ENCODE measurements at regions not wholly inside any gene's neighbourhood (a gene's known extent, or its start where the extent isn't known, plus 50 kb on each side); places are given as distances from the start of the nearest gene placed in this dataset.

DNA sequence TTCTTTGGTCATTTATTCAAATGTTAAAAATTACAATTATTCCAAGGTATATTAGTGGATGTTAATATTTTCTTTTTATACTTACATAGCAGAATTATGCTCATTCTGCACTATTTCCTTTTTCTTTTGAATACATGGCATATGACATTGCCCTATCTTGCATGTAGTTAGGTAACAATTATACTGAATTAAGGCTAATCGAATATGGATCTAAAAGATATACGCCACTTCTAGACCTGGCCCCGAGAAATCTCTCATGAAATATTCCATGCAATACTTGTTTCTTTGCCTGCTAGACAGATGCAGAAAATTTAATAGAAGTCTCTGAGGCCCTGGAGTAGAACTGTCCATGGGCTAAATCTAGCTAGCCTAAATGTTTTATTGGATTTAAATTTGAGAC is 493.4 kb downstream of the OTOL1 start:
- H3K36me3 ChIP-seq (replicated peaks in 1 of 2; ENCODE audit: control insufficient read depth in 1 of 2, insufficient read depth in 2 of 2, low read length in 2 of 2), result no peaks in the 10 kb centered on the region
- Mint-ChIP-seq H3K36me3 (no peaks in the 10 kb centered on the region), H3K27me3 (ENCODE audit: low read depth in 3 of 3) (no peaks in the 10 kb centered on the region), H3K4me3 (no peak overlapping the region), H3K9me3 (peaks cover 0 to 2% (median 0%) of the 10 kb centered on the region in 7 donors), H3K4me1 (no peaks in the 10 kb centered on the region), H3K27ac (no peak overlapping the region)
- no peak overlapping the region for H3K4me2 ChIP-seq (replicated peaks; ENCODE audit: extremely low read depth, low read length, poor library complexity, severe bottlenecking)
- no peak overlapping the region for H3K4me3 ChIP-seq (replicated peaks in 1 of 3; ENCODE audit: low read depth in 2 of 3, low read length in 3 of 3)
- no peaks in the 10 kb centered on the region for H3K9me3 ChIP-seq (replicated peaks in 1 of 2; ENCODE audit: control insufficient read depth in 1 of 2, insufficient read depth in 1 of 2, low read length in 2 of 2)
- WGBS (ENCODE audit: insufficient coverage), result no CpG with 5 or more reads among the region's 3 CpGs
- H3K27me3 ChIP-seq (ENCODE audit: control insufficient read depth in 2 of 2, insufficient read depth in 2 of 2, low read length in 2 of 2), result no peaks in the 10 kb centered on the region
- H3K27ac ChIP-seq (ENCODE audit: low read depth in 1 of 2, low read length in 2 of 2), result no peak overlapping the region
- intact Hi-C loops (cut with micrococcal nuclease), result no loop called here
- TF ChIP-seq, protein P1, sequence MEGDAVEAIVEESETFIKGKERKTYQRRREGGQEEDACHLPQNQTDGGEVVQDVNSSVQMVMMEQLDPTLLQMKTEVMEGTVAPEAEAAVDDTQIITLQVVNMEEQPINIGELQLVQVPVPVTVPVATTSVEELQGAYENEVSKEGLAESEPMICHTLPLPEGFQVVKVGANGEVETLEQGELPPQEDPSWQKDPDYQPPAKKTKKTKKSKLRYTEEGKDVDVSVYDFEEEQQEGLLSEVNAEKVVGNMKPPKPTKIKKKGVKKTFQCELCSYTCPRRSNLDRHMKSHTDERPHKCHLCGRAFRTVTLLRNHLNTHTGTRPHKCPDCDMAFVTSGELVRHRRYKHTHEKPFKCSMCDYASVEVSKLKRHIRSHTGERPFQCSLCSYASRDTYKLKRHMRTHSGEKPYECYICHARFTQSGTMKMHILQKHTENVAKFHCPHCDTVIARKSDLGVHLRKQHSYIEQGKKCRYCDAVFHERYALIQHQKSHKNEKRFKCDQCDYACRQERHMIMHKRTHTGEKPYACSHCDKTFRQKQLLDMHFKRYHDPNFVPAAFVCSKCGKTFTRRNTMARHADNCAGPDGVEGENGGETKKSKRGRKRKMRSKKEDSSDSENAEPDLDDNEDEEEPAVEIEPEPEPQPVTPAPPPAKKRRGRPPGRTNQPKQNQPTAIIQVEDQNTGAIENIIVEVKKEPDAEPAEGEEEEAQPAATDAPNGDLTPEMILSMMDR (IDR thresholded peaks at IDR 0.05), result no peak
- no peaks in the 10 kb centered on the region for H3K79me2 ChIP-seq (ENCODE audit: insufficient read depth, low read length)
- H3K9ac ChIP-seq (ENCODE audit: insufficient read depth, low read length, poor library complexity, severe bottlenecking), result no peak overlapping the region
- H3K4me1 ChIP-seq (ENCODE audit: control insufficient read depth in 1 of 2, insufficient read depth in 2 of 2, low read length in 2 of 2), result no peaks in the 10 kb centered on the region
- no peaks in the 10 kb centered on the region for H4K20me1 ChIP-seq (ENCODE audit: insufficient read depth, low read length)
- no peak for DNase-seq
- no peak overlapping the region for H2AFZ ChIP-seq (ENCODE audit: insufficient read depth, low read depth, low read length, poor library complexity, severe bottlenecking)

DNA sequence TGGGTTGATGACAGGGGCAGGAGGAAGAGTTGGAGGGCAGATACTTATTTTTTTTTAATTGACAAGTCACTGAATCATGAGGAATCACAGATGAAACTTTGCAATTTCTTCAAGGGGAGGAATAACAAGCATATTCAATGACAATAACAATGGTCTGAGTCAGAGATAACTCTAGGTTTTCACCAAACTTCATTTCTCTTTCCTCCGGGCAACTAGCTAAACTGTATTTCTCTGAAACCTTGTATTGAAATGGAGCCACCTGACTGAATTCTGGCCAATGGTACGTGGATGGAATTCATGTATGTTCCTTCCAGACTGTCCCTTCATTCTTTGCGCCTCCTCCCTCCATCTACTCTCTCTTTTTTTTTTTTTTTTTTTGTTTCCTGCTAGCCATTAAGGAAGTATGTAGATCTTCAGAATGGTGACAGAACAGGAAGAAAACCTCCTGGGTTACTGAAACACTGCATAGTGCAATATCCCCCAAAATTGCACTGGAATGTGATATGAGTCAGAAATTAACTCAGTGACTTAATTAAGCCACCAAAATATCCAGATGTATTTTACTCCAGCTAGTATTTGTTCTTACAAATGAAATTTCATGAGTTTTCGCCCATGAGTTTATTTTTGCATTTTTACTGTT is 495.4 kb downstream of the OTOL1 start:
- Histone ChIP-seq H3K27ac (ENCODE audit: low read depth in 1 of 2, low read length in 2 of 2) (no peak overlapping the region), H3K27me3 (ENCODE audit: control insufficient read depth in 2 of 2, insufficient read depth in 2 of 2, low read length in 2 of 2) (no peaks in the 10 kb centered on the region), H3K36me3 (replicated peaks in 1 of 2; ENCODE audit: control insufficient read depth in 1 of 2, insufficient read depth in 2 of 2, low read length in 2 of 2) (no peaks in the 10 kb centered on the region), H2AFZ (ENCODE audit: insufficient read depth, low read depth, low read length, poor library complexity, severe bottlenecking) (no peak overlapping the region), H3K4me2 (replicated peaks; ENCODE audit: extremely low read depth, low read length, poor library complexity, severe bottlenecking) (no peak overlapping the region), H3K4me3 (replicated peaks in 1 of 3; ENCODE audit: low read depth in 2 of 3, low read length in 3 of 3) (no peak overlapping the region), H3K9ac (ENCODE audit: insufficient read depth, low read length, poor library complexity, severe bottlenecking) (no peak overlapping the region), H3K4me1 (ENCODE audit: control insufficient read depth in 1 of 2, insufficient read depth in 2 of 2, low read length in 2 of 2) (no peaks in the 10 kb centered on the region), H4K20me1 (ENCODE audit: insufficient read depth, low read length) (no peaks in the 10 kb centered on the region), H3K9me3 (replicated peaks in 1 of 2; ENCODE audit: control insufficient read depth in 1 of 2, insufficient read depth in 1 of 2, low read length in 2 of 2) (no peaks in the 10 kb centered on the region), H3K79me2 (ENCODE audit: insufficient read depth, low read length) (no peaks in the 10 kb centered on the region)
- Mint-ChIP-seq H3K27ac (no peak overlapping the region), H3K4me3 (no peak overlapping the region), H3K4me1 (no peaks in the 10 kb centered on the region), H3K27me3 (ENCODE audit: low read depth in 3 of 3) (no peaks in the 10 kb centered on the region), H3K9me3 (peaks cover 0 to 2% (median 2%) of the 10 kb centered on the region in 7 donors), H3K36me3 (no peaks in the 10 kb centered on the region)
- TF ChIP-seq, protein P1 (IDR thresholded peaks at IDR 0.05), result no peak
- no peak for DNase-seq
- WGBS (ENCODE audit: insufficient coverage), result 83% methylated on average over 1 of the region's 4 CpGs
- intact Hi-C loops (cut with micrococcal nuclease), result no loop called here

Data from CD14-positive monocyte (primary cell).